ENCODE measurements at regions not wholly inside any gene's neighbourhood (a gene's known extent, or its start where the extent isn't known, plus 50 kb on each side); places are given as distances from the start of the nearest gene placed in this dataset.

DNA sequence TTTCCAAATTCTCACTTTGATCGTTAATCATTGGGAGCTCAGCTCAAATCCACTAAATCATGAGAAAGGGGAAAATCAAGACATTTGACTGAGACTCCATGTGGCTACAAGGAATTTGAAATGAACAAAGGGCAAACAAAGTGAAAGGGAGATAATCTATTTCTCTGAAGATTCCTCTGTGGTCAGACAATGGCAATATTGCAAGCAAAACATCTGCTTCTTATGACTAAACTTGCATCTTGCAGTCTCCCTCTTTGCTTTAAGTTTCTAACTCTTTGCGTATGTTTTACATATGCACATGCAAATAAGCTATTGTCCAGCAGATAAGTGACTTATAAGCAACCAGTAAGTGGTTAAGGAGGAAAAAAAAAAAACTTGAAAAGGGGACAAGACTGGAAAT, 299.1 kb upstream of the NXPH2 start:
- TF ChIP-seq CTCF (IDR thresholded peaks at IDR 0.05), result no peak
- no peak for TF ChIP-seq EP300 (IDR thresholded peaks at IDR 0.05)
- TF ChIP-seq POLR2A (IDR thresholded peaks at IDR 0.05; ENCODE audit: low read depth), result no peak

All from esophagus muscularis mucosa (tissue), 4 donors.